Gastrocnemius medialis (tissue), 4 donors: ENCODE measurements at regions not wholly inside any gene's neighbourhood (a gene's known extent, or its start where the extent isn't known, plus 50 kb on each side); places are given as distances from the start of the nearest gene placed in this dataset.

Experiments
- CTCF ChIP-seq, 5 experiments: fragments of 450-650 bp in 3 of 5; fragments of 200-600 bp in 2 of 5; sonication (generic) in 2 of 5; IDR thresholded peaks in 4 of 5; conservative IDR thresholded peaks in 1 of 5; 1 replicate in 4 of 5; 2 replicates in 1 of 5; pipeline ENCODE4 v1.5.1; 2016 to 2019; ENCODE audit warnings: antibody characterized with exemption in 5 of 5, mild to moderate bottlenecking in 3 of 5, moderate library complexity in 3 of 5
- POLR2A ChIP-seq, 2 donors: fragments of 450-650 bp; IDR thresholded peaks; one replicate each; pipeline ENCODE4 v1.6.1; 2017; ENCODE audit warnings: antibody characterized with exemption in 2 of 2, mild to moderate bottlenecking in 2 of 2, moderate library complexity in 2 of 2

GRCh38 chr3:193782276-193782647, 189.3 kb downstream of the OPA1 start:
- TF ChIP-seq CTCF (IDR thresholded peaks at IDR 0.05 in 4 of 5, conservative IDR thresholded peaks at IDR 0.05 in 1 of 5) (no peak), POLR2A (IDR thresholded peaks at IDR 0.05) (no peak)
